Loucy (cell line): ENCODE measurements at regions not wholly inside any gene's neighbourhood (a gene's known extent, or its start where the extent isn't known, plus 50 kb on each side); places are given as distances from the start of the nearest gene placed in this dataset.

Experiments used
- H2AFZ ChIP-seq: fragments of 200-600 bp; sonication (generic); 2 replicates; pipeline ENCODE4 v1.6.0; 2016; ENCODE audit warnings: antibody characterized with exemption, mild to moderate bottlenecking, low read length, moderate library complexity
- H3F3A ChIP-seq: fragments of 200-600 bp; 2 replicates; pipeline ENCODE4 v1.6.0; 2016; ENCODE audit warnings: antibody characterized with exemption, low read depth, mild to moderate bottlenecking
- H3K27me3 ChIP-seq: fragments of 200-600 bp; sonication (generic); 2 replicates; pipeline ENCODE4 v1.6.1; 2014; ENCODE audit warnings: low read length, mild to moderate bottlenecking; ENCODE audit not compliant: insufficient read depth, poor library complexity, severe bottlenecking
- H3K36me3 ChIP-seq: fragments of 200-600 bp; sonication (generic); 2 replicates; pipeline ENCODE4 v1.6.1; 2016; ENCODE audit warnings: low read length; ENCODE audit not compliant: insufficient read depth
- H3K4me1 ChIP-seq: fragments of 200-600 bp; sonication (generic); 2 replicates; pipeline ENCODE4 v1.5.1; 2014; ENCODE audit warnings: low read length, mild to moderate bottlenecking; ENCODE audit not compliant: insufficient read depth, poor library complexity, severe bottlenecking
- H3K4me2 ChIP-seq: fragments of 200-600 bp; sonication (generic); 2 replicates; pipeline ENCODE4 v1.6.0; 2014; ENCODE audit warnings: antibody characterized with exemption, low read length, low read depth, mild to moderate bottlenecking; ENCODE audit not compliant: poor library complexity, severe bottlenecking
- H3K4me3 ChIP-seq: fragments of 200-600 bp; sonication (generic); 2 replicates; pipeline ENCODE4 v1.5.1; 2014; ENCODE audit warnings: low read length, mild to moderate bottlenecking, mixed read lengths; ENCODE audit not compliant: poor library complexity, severe bottlenecking
- H3K79me2 ChIP-seq: fragments of 200-600 bp; sonication (generic); 2 replicates; pipeline ENCODE4 v1.6.1; 2014; ENCODE audit warnings: low read length; ENCODE audit not compliant: insufficient read depth
- H3K9ac ChIP-seq: fragments of 200-600 bp; sonication (generic); 2 replicates; pipeline ENCODE4 v1.6.0; 2014; ENCODE audit warnings: mild to moderate bottlenecking, low read depth, low read length, moderate library complexity; ENCODE audit not compliant: poor library complexity, severe bottlenecking
- H3K9me2 ChIP-seq: fragments of 200-600 bp; sonication (generic); replicated peaks from 2 replicates; pipeline ENCODE4 v1.6.1; 2016; ENCODE audit warnings: low read depth, low read length, mixed read lengths
- H3K9me3 ChIP-seq: fragments of 200-600 bp; sonication (generic); 2 replicates; pipeline ENCODE4 v1.6.1; 2014; ENCODE audit warnings: mild to moderate bottlenecking, antibody characterized with exemption, low read length, low read depth; ENCODE audit not compliant: insufficient read depth
- H4K20me1 ChIP-seq: fragments of 200-600 bp; sonication (generic); 2 replicates; pipeline ENCODE4 v1.6.0; 2014; ENCODE audit warnings: antibody characterized with exemption, low read length, mild to moderate bottlenecking; ENCODE audit not compliant: insufficient read depth, poor library complexity, severe bottlenecking
- CTCF ChIP-seq: fragments of 200-600 bp; sonication (generic); conservative IDR thresholded peaks from 2 replicates; pipeline ENCODE4 v1.5.1; 2014; ENCODE audit warnings: mild to moderate bottlenecking, antibody characterized with exemption, low read length
- EZH2phosphoT487 ChIP-seq: fragments of 200-600 bp; IDR thresholded peaks from 2 replicates; pipeline ENCODE4 v1.6.1; 2018; ENCODE audit warnings: antibody characterized with exemption, mild to moderate bottlenecking, moderate library complexity, borderline replicate concordance

GRCh38 chr20:23231561-23232218 lies 118.9 kb upstream of the NXT1 start:
- Histone ChIP-seq H3K4me3 (no peak overlapping the region), H4K20me1 (no peaks in the 10 kb centered on the region), H3K36me3 (no peaks in the 10 kb centered on the region), H2AFZ (no peak overlapping the region), H3K9me3 (no peaks in the 10 kb centered on the region; the same call in 1 of the 2 replicates), H3F3A (no peaks in the 10 kb centered on the region), H3K4me1 (no peaks in the 10 kb centered on the region), H3K27me3 (peaks cover 8% of the 10 kb centered on the region), H3K9me2 (no peaks in the 10 kb centered on the region), H3K79me2 (no peaks in the 10 kb centered on the region), H3K9ac (no peak overlapping the region), H3K4me2 (no peak overlapping the region)
- TF ChIP-seq CTCF (no peak), EZH2phosphoT487 (no peak)

DNA sequence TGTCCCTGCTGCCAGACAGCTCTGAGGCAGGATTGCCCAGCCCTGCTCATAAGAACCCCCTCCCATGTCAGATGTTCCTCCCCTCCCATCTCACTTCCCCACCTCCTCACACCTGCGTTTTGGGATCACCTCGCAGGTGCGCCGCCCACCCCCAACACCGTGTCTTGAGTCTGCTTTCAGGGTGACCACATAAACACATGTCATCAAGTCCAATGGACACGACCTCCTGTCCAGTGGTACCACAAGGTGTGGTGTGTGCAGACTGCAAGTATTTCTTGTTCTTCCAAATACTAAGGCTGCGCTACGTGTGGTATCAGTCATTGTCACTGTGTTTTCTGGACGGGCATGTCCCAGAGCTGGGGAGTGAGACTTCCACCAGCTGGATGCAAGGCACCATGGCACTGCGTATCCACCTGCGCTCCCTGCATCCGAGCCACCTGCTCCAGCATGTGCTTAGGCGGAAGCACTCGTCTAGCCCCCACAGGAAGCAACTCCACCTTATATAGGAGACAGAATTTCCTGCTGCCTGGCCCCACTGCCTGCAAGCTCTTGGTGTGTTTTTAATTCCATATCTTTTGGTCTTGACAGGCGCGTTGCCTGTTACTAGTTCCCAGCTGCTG lies 119.7 kb upstream of the NXT1 start:
- Histone ChIP-seq H3K4me1 (no peaks in the 10 kb centered on the region), H3K4me2 (no peak overlapping the region), H3K9ac (no peak overlapping the region), H3K79me2 (no peaks in the 10 kb centered on the region), H3K9me2 (no peaks in the 10 kb centered on the region), H3K9me3 (no peaks in the 10 kb centered on the region; the same call in 1 of the 2 replicates), H3F3A (no peaks in the 10 kb centered on the region), H2AFZ (no peak overlapping the region), H3K27me3 (peaks cover 8% of the 10 kb centered on the region), H4K20me1 (no peaks in the 10 kb centered on the region), H3K4me3 (no peak overlapping the region), H3K36me3 (no peaks in the 10 kb centered on the region)
- TF ChIP-seq EZH2phosphoT487, result no peak
- no peak for TF ChIP-seq CTCF

DNA sequence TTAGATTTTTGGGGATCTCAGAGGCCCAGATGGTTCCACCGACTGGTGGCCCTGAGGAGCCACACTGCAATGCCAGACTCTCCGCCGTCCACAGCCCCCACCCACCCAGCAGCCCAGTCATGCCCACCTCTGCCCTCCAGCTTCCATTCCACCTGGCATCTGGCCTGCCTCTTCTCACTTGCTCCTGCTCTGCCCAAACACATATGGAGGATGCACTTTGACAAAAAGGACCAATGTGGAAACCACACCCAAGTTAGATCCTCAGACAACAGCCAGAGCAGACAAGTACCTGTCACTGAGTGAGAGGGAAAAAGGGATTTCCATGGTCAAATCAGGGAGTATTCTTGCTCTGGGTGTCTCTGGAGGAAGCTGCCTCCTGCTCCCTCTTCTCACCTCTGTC lies 120.6 kb upstream of the NXT1 start:
- Histone ChIP-seq H3K79me2 (no peaks in the 10 kb centered on the region), H3K4me3 (no peak overlapping the region), H2AFZ (no peak overlapping the region), H4K20me1 (no peaks in the 10 kb centered on the region), H3K36me3 (no peaks in the 10 kb centered on the region), H3K9ac (no peak overlapping the region), H3K4me2 (no peak overlapping the region), H3F3A (no peaks in the 10 kb centered on the region), H3K27me3 (peaks cover 8% of the 10 kb centered on the region), H3K4me1 (no peaks in the 10 kb centered on the region), H3K9me3 (no peaks in the 10 kb centered on the region; the same call in 1 of the 2 replicates), H3K9me2 (no peaks in the 10 kb centered on the region)
- TF ChIP-seq CTCF (no peak), EZH2phosphoT487 (no peak)
